Keratinocyte (primary cell): ENCODE measurements at regions not wholly inside any gene's neighbourhood (a gene's known extent, or its start where the extent isn't known, plus 50 kb on each side); places are given as distances from the start of the nearest gene placed in this dataset.

Experiments used
- DNase-seq: peaks from one replicate; pipeline ENCODE4 v3.0.0-alpha.2; 2011; ENCODE audit warnings: low read depth, missing footprints, low spot score
- FAIRE-seq: peaks from 2 replicates; lab custom pipeline; 2011; peaks lifted over from hg19 to GRCh38; lab: Jason Lieb, UNC
- H2AFZ ChIP-seq: 2 replicates; pipeline ENCODE4 v1.6.0; 2012; ENCODE audit warnings: low read length, control low read depth, inconsistent platforms; ENCODE audit not compliant: control insufficient read depth
- H3K27ac ChIP-seq: 2 replicates; pipeline ENCODE4 v1.5.1; 2011; ENCODE audit warnings: low read length; ENCODE audit not compliant: control insufficient read depth, insufficient read depth
- H3K27me3 ChIP-seq: 3 replicates; pipeline ENCODE4 v1.6.0; 2011; ENCODE audit warnings: low read length; ENCODE audit not compliant: control insufficient read depth, insufficient read depth; ENCODE audit errors: extremely low read depth
- H3K36me3 ChIP-seq, 2 experiments: 2 replicates in 1 of 2; 3 replicates in 1 of 2; pipeline ENCODE4 v1.5.1; 2011; ENCODE audit warnings: low read length in 2 of 2, mild to moderate bottlenecking in 1 of 2; ENCODE audit not compliant: control insufficient read depth in 2 of 2, insufficient read depth in 2 of 2; ENCODE audit errors: extremely low read depth in 1 of 2
- H3K4me1 ChIP-seq: 3 replicates; pipeline ENCODE4 v1.5.1; 2011; ENCODE audit warnings: low read length; ENCODE audit not compliant: control insufficient read depth, insufficient read depth; ENCODE audit errors: extremely low read depth
- H3K4me2 ChIP-seq: 3 replicates; pipeline ENCODE4 v1.6.0; 2011; ENCODE audit warnings: low read depth, low read length; ENCODE audit not compliant: control insufficient read depth, insufficient read depth; ENCODE audit errors: extremely low read depth
- H3K4me3 ChIP-seq, 3 experiments: fragments of 200-600 bp in 1 of 3; sonication (generic) in 1 of 3; 2 replicates in 2 of 3; 3 replicates in 1 of 3; pipeline ENCODE4 v1.5.1; 2011 to 2016; ENCODE audit warnings: low read length in 3 of 3, mild to moderate bottlenecking in 3 of 3, control low read depth in 2 of 3, inconsistent platforms in 1 of 3, low read depth in 1 of 3, mixed read lengths in 1 of 3, mixed run types in 1 of 3, moderate library complexity in 1 of 3; ENCODE audit not compliant: control insufficient read depth in 2 of 3, insufficient read depth in 2 of 3; ENCODE audit errors: extremely low read depth in 1 of 3
- H3K79me2 ChIP-seq: 2 replicates; pipeline ENCODE4 v1.6.0; 2012; ENCODE audit warnings: low read length; ENCODE audit not compliant: control insufficient read depth, insufficient read depth
- H3K9ac ChIP-seq: 3 replicates; pipeline ENCODE4 v1.6.0; 2011; ENCODE audit warnings: low read length; ENCODE audit not compliant: control insufficient read depth, insufficient read depth; ENCODE audit errors: extremely low read depth
- H3K9me1 ChIP-seq: 3 replicates; pipeline ENCODE4 v1.6.0; 2011; ENCODE audit warnings: low read length; ENCODE audit not compliant: control insufficient read depth, insufficient read depth; ENCODE audit errors: extremely low read depth
- H3K9me3 ChIP-seq: 2 replicates; pipeline ENCODE4 v1.5.1; 2012; ENCODE audit warnings: low read depth, low read length; ENCODE audit not compliant: control insufficient read depth
- H4K20me1 ChIP-seq: 3 replicates; pipeline ENCODE4 v1.6.0; 2011; ENCODE audit warnings: low read length; ENCODE audit not compliant: control insufficient read depth, insufficient read depth; ENCODE audit errors: extremely low read depth
- EZH2 ChIP-seq: IDR thresholded peaks from one replicate; pipeline ENCODE4 v1.6.1; 2012; ENCODE audit warnings: inconsistent platforms, mild to moderate bottlenecking, low read length, moderate library complexity
- dilution Hi-C: fragments of 300-500 bp; cut with MboI; formaldehyde crosslinking; loops from one replicate; pipeline ENCODE4 v1.7.0; 2020; ENCODE audit warnings: low sequenced_read_pairs; ENCODE audit not compliant: extremely low pct_ligation_motif_present
- TF ChIP-seq, protein P1 (sequence below), 3 experiments: IDR thresholded peaks in 1 of 3; conservative IDR thresholded peaks in 1 of 3; optimal IDR thresholded peaks in 1 of 3; 2 replicates in 2 of 3; 3 replicates in 1 of 3; pipeline versions ENCODE3 to v1.5.1; 2011; ENCODE audit warnings: low read length in 3 of 3, mild to moderate bottlenecking in 3 of 3, moderate library complexity in 2 of 3, control low read depth in 1 of 3, inconsistent platforms in 1 of 3; ENCODE audit not compliant: insufficient read depth in 2 of 3; ENCODE audit errors: extremely low read depth in 1 of 3

DNA sequence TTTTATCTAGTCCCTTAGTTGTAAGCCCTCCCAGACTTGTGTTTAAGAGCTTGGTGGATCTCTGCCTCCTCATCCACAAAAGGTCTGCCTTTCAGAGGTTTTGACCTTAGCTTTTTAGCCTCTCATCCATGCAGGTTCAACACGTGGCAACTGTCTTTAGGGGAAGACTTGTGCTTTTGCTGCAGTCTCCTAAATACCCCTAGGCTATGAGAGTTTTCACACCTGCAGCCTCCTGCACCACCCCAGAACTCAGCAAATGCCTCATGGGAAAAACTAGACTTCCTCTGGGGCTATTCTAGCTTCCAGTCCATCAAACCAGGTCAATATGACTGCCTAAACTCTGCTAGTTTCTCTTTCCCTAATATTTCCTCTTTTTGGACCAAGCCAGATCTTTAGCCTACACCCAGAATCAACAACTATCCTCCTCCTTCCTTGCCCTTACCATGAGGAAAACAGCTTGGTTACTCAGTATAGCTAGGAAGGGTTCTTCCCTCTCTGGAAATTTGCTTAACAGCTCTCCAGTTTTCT lies 132.3 kb upstream of the RIOK3 start:
- Histone ChIP-seq H3K27me3 (no peaks in the 10 kb centered on the region), H3K9me1 (no peaks in the 10 kb centered on the region), H3K9me3 (no peaks in the 10 kb centered on the region), H3K4me2 (no peak overlapping the region), H3K9ac (no peak overlapping the region), H4K20me1 (no peaks in the 10 kb centered on the region), H3K4me1 (peaks cover 6% of the 10 kb centered on the region), H3K4me3 (no peak overlapping the region), H3K36me3 (no peaks in the 10 kb centered on the region), H3K27ac (no peak overlapping the region), H3K79me2 (no peaks in the 10 kb centered on the region), H2AFZ (no peak overlapping the region)
- FAIRE-seq (no peak), DNase-seq (no peak)
- dilution Hi-C loops = no loop called here
- no peak for TF ChIP-seq EZH2
- TF ChIP-seq, protein P1, sequence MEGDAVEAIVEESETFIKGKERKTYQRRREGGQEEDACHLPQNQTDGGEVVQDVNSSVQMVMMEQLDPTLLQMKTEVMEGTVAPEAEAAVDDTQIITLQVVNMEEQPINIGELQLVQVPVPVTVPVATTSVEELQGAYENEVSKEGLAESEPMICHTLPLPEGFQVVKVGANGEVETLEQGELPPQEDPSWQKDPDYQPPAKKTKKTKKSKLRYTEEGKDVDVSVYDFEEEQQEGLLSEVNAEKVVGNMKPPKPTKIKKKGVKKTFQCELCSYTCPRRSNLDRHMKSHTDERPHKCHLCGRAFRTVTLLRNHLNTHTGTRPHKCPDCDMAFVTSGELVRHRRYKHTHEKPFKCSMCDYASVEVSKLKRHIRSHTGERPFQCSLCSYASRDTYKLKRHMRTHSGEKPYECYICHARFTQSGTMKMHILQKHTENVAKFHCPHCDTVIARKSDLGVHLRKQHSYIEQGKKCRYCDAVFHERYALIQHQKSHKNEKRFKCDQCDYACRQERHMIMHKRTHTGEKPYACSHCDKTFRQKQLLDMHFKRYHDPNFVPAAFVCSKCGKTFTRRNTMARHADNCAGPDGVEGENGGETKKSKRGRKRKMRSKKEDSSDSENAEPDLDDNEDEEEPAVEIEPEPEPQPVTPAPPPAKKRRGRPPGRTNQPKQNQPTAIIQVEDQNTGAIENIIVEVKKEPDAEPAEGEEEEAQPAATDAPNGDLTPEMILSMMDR (optimal IDR thresholded peaks at IDR 0.05 in 1 of 3, IDR thresholded peaks at IDR 0.05 in 1 of 3, conservative IDR thresholded peaks at IDR 0.05 in 1 of 3; ENCODE audit: extremely low read depth in 1 of 3, insufficient read depth in 2 of 3, low read length in 3 of 3) = no peak

DNA sequence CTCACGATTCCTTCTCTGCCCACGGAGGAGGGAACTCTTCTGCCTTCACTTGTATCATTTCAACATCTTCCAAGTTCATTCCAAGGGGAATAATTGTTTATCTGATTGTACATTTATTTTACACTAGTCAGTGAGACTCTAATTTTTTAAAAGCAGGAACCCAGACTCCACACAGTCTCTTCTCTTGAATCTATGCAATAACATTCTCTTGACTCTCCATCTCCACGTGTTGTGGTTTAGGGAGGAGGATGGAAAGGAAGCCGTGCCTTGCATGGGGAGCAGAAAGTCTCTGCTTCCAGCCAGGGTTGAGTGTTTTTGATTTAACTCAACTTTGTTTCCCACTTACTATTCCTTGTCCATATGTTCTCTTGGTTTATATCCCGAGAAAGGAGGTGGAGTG lies 131.1 kb upstream of the RIOK3 start:
- no peak overlapping the region for H3K9ac ChIP-seq
- no peaks in the 10 kb centered on the region for H3K79me2 ChIP-seq
- H3K9me1 ChIP-seq = no peaks in the 10 kb centered on the region
- H3K4me3 ChIP-seq = no peak overlapping the region
- TF ChIP-seq, protein P1 (optimal IDR thresholded peaks at IDR 0.05 in 1 of 3, IDR thresholded peaks at IDR 0.05 in 1 of 3, conservative IDR thresholded peaks at IDR 0.05 in 1 of 3; ENCODE audit: extremely low read depth in 1 of 3, insufficient read depth in 2 of 3, low read length in 3 of 3) = no peak
- TF ChIP-seq EZH2 = no peak
- H3K27ac ChIP-seq = no peak overlapping the region
- H3K9me3 ChIP-seq = no peaks in the 10 kb centered on the region
- peaks cover 6% of the 10 kb centered on the region for H3K4me1 ChIP-seq
- no peaks in the 10 kb centered on the region for H3K27me3 ChIP-seq
- dilution Hi-C loops = no loop called here
- H3K36me3 ChIP-seq = no peaks in the 10 kb centered on the region
- no peaks in the 10 kb centered on the region for H4K20me1 ChIP-seq
- FAIRE-seq = no peak
- DNase-seq = no peak
- H2AFZ ChIP-seq = no peak overlapping the region
- H3K4me2 ChIP-seq = no peak overlapping the region
